Esophagus squamous epithelium (tissue), 4 donors: ENCODE measurements at regions not wholly inside any gene's neighbourhood (a gene's known extent, or its start where the extent isn't known, plus 50 kb on each side); places are given as distances from the start of the nearest gene placed in this dataset.

Experiments
- POLR2A ChIP-seq, 4 donors: fragments of 450-650 bp; IDR thresholded peaks; one replicate each; pipeline ENCODE4 v1.6.1; 2017; ENCODE audit warnings: antibody characterized with exemption in 4 of 4, mild to moderate bottlenecking in 4 of 4, moderate library complexity in 3 of 4
- TF ChIP-seq, protein P1 (sequence below), 6 experiments: fragments of 450-650 bp in 4 of 6; fragments of 200-600 bp in 2 of 6; sonication (generic) in 2 of 6; IDR thresholded peaks; one replicate each; pipeline ENCODE4 v1.5.1; 2016 to 2019; ENCODE audit warnings: antibody characterized with exemption in 6 of 6, mild to moderate bottlenecking in 4 of 6, moderate library complexity in 4 of 6

DNA sequence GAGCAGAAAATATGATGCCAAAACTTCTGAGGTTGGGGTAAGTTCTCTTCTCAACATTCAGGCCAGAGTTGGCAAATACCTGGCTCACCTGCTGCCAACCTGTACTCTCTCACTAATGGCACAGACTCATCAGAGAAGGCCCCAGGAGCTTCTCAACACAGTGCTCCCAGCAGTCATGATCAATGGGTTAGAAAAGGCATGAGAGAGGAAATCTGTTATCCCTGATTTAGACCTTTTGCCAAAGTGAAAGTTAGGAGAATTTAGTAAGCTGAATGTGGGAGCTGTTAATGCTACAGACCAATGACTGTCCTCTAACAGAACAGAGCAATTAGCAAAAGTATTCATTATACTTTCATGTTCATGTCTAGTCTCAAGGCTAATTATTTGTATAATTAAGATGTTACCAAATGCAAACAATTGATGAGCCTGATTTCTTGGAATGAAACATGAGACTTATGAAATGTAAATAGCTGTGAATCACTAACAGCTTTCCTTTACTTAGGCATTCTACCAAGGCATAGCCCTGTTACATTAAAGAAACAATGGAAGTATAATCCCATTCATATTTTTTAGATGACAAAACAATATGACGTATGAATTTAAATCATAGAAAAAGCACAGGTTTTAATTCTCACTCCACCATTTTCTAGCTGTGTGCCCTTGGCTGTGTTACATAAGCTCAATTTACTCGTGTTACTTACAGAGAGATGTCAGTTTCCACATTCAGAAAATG lies 68.7 kb upstream of the MARCHF10 start:
- TF ChIP-seq, protein P1, sequence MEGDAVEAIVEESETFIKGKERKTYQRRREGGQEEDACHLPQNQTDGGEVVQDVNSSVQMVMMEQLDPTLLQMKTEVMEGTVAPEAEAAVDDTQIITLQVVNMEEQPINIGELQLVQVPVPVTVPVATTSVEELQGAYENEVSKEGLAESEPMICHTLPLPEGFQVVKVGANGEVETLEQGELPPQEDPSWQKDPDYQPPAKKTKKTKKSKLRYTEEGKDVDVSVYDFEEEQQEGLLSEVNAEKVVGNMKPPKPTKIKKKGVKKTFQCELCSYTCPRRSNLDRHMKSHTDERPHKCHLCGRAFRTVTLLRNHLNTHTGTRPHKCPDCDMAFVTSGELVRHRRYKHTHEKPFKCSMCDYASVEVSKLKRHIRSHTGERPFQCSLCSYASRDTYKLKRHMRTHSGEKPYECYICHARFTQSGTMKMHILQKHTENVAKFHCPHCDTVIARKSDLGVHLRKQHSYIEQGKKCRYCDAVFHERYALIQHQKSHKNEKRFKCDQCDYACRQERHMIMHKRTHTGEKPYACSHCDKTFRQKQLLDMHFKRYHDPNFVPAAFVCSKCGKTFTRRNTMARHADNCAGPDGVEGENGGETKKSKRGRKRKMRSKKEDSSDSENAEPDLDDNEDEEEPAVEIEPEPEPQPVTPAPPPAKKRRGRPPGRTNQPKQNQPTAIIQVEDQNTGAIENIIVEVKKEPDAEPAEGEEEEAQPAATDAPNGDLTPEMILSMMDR (IDR thresholded peaks at IDR 0.05) = no peak
- TF ChIP-seq POLR2A (IDR thresholded peaks at IDR 0.05) = no peak
